HFF-Myc (cell line): ENCODE measurements at regions not wholly inside any gene's neighbourhood (a gene's known extent, or its start where the extent isn't known, plus 50 kb on each side); places are given as distances from the start of the nearest gene placed in this dataset.
A peak's percentile ranks its signal among the peaks of the same experiment; 100 is the strongest.

ENCODE experiments used
- DNase-seq: peaks from one replicate; pipeline ENCODE4 v3.0.0-alpha.2; 2011; ENCODE audit warnings: low read depth; ENCODE audit errors: extremely low read depth
- H3K4me3 ChIP-seq: replicated peaks from 2 replicates; pipeline ENCODE4 v1.5.1; 2011; ENCODE audit warnings: low read depth, mild to moderate bottlenecking, control low read depth, low read length
- TF ChIP-seq, protein P1 (sequence below): IDR thresholded peaks from 2 replicates; pipeline ENCODE4 v1.5.1; 2012; ENCODE audit warnings: mild to moderate bottlenecking, low read depth, low read length, control low read depth; ENCODE audit errors: missing control alignments

- DNase-seq, result no peak
- no peak overlapping the region for H3K4me3 ChIP-seq
- TF ChIP-seq, protein P1, sequence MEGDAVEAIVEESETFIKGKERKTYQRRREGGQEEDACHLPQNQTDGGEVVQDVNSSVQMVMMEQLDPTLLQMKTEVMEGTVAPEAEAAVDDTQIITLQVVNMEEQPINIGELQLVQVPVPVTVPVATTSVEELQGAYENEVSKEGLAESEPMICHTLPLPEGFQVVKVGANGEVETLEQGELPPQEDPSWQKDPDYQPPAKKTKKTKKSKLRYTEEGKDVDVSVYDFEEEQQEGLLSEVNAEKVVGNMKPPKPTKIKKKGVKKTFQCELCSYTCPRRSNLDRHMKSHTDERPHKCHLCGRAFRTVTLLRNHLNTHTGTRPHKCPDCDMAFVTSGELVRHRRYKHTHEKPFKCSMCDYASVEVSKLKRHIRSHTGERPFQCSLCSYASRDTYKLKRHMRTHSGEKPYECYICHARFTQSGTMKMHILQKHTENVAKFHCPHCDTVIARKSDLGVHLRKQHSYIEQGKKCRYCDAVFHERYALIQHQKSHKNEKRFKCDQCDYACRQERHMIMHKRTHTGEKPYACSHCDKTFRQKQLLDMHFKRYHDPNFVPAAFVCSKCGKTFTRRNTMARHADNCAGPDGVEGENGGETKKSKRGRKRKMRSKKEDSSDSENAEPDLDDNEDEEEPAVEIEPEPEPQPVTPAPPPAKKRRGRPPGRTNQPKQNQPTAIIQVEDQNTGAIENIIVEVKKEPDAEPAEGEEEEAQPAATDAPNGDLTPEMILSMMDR, result no peak
Measured at GRCh38 chr6:12593771-12594529, 122.6 kb upstream of the PHACTR1 start.

DNA sequence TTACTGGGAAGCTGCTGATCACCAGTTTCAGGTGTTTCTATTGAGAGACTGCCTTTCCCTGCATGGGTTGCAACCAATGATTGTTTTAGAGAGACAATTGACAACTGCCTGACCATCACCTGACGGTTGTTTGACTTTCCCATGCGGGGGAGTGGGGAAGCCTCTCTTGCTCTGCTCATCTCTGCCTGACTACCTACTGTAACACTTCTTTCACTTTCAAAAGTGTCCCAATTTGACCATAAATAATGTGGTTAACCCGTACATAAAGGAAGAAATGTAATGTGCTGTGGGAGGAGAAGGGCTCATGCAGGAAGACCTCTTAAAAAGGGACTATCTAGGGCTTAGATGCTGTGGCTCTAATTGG is 122.1 kb upstream of the PHACTR1 start:
- no peak overlapping the region for H3K4me3 ChIP-seq
- no peak for DNase-seq

DNA sequence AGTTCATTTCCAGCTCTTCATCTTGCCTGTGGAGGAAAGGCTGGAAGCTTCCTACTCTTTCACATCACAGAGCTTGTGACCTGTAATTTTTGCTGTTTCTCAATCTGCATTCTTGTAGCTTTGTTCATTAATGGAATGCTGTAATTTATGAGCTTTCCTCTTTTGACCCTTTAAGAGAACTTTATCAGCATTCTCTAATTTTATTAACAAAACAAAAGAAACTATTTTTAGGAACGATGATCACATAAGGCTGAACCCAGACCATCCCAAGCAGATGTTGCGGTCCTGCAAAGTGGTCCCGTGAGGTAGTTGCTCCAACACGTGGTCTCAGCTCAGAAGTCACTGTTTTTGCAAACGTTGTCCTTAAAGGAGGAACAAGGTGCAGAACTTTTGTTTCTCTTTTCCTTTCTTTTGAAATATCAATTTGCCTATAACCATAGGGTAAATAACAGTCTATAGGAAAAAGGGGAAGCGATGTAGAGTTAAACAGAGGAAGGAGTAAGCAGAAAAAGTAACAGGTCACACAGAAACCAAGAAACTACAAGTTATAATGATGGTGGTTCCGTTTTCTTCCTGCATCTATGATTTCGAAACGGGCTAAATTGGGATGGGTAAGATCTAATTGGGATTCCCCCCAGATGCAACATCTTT is 121.3 kb upstream of the PHACTR1 start:
- TF ChIP-seq, protein P1, result no peak
- DNase-seq, result peak; percentile 40
- no peak overlapping the region for H3K4me3 ChIP-seq

More for the DNA sequence above, 122.1 kb upstream of the PHACTR1 start:
- TF ChIP-seq, protein P1, result no peak

- DNase-seq, result no peak
- TF ChIP-seq, protein P1, result no peak
- no peak overlapping the region for H3K4me3 ChIP-seq
Measured at GRCh38 chr6:12596731-12597130, 119.8 kb upstream of the PHACTR1 start.

GRCh38 chr6:12598919-12599318 is 117.6 kb upstream of the PHACTR1 start:
- TF ChIP-seq, protein P1, result no peak
- no peak for DNase-seq
- no peak overlapping the region for H3K4me3 ChIP-seq

- TF ChIP-seq, protein P1, result no peak
- DNase-seq, result no peak
- H3K4me3 ChIP-seq, result no peak overlapping the region
Measured at GRCh38 chr6:12601881-12602280, 114.7 kb upstream of the PHACTR1 start.
